HG02798 (cell line): ENCODE measurements at regions not wholly inside any gene's neighbourhood (a gene's known extent, or its start where the extent isn't known, plus 50 kb on each side); places are given as distances from the start of the nearest gene placed in this dataset.

ENCODE experiments used
- ATAC-seq: cut with Tn5 transposase; IDR thresholded peaks from one replicate; pipeline ENCODE4 v1.9.1; 2021; ENCODE audit warnings: mild to moderate bottlenecking; ENCODE audit not compliant: unreplicated experiment, poor library complexity

DNA sequence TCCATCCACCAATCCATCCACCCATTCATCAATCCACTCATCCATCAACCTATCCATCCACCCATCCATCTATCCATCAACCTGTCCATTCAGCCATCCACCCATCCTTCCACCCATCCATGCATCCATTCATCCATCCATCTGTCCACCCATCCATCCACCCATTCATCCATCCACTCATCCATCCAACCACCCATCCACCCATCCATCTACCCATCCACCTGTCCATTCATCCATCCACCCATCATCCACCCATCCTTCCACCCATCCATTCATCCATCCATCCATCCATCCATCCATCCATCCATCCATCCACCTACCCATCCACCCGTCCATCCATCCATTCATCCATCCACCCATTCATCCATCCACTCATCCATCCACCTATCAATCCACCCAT, 195.8 kb downstream of the NXNL2 start:
- no peak for ATAC-seq

- ATAC-seq = no peak
Measured at GRCh38 chr9:88732128-88732527, 197.2 kb downstream of the NXNL2 start.

DNA sequence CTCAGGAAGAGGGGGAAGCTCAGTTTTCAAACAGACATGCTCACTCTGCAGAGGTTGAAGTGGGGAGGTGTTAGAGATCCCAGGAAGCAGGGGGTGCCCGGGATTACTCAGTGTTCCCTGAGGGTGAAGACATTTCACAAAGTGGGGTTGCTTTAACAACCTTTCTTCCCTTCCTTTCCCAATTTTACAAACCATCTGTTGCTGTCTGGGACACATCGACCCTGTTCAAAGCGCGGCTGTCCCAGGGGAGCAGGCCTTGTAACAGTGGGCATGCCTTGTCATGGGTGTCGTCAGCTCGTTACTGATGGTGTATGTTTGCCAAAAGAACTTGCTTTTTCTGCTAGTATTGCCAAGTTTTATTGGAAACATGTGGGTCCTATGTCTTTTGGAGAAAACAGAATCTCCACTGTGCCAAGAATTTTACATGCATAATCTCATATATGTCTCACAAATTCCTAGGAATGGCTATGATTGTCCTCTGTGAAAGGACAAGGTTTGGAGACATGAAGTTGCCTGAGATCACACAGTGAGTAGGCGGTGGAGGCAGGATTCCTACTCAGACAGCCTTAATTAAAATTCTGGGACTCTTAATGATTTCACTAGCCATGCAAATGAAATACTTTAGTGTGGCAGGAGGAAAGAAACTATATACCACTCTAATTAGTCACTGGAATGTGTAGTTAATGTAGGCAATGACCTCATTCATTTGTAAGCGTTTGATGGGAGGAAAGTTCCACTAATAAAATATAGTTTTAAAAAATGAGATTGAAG, 198.9 kb downstream of the NXNL2 start:
- ATAC-seq = no peak

GRCh38 chr9:88734527-88734926, 199.5 kb downstream of the NXNL2 start:
- no peak for ATAC-seq

DNA sequence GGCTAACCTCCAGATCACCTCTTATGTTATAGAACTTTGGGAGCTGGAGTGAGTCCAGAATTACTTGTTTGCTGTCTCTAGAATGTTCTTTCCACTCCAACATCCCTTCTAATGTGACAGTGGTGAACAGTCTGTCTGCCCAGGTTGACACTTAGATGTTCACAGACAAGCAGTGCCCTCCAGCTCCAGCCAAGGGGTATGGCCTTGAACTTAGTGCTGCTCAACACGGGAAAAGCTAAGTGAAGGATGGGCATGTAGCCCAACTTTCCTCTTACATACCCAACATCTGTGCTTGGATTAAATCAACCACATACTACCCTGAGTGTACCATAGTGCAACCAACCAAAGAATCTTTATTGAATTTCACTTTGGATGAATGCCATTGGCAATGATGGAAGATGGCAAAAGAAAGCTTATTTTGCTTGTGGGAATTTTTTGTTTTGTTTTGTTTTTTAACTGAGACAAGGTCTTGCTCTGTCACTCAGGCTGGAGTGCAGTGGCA, 201.2 kb downstream of the NXNL2 start:
- no peak for ATAC-seq

DNA sequence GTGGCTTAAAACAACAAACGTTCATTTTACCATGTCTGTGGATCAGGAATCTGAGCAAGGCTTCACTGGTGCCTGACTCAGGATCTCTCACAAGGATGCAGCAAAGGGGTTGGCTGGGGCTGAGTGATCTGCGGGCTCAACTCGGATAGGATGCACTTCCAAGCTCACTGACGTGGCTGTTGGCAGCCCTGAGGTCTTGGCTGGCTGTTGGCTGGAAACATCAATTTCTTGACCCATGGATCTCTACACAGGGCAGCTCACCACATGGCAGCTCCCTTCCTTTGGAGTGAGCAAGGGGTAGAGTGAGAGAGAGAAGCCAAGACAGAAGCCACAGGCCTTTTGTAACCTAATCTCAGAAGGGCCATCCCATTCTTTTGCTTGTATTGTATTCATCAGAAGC, 202.1 kb downstream of the NXNL2 start:
- no peak for ATAC-seq

DNA sequence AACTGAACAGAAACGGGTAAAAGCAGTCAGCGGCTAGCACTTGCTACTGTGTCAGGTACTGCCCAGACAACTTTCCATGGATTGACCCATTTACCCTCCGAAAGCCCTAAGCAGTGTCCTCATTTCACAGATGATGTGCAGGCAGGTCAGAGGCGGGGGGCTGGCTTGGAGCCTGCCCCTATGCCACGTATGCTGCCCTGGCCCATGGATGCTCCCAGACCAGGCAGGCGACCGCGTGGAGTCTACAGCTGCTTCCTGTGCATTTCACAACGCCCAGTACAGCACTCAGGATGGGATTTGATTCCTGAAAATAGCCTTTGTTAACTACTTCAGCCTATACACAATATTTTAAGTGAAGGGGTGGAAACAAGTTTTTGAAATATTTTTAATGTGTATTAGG, 202.9 kb downstream of the NXNL2 start:
- ATAC-seq = no peak

- ATAC-seq = no peak
Measured at GRCh38 chr9:88738709-88739108, 203.7 kb downstream of the NXNL2 start.

- ATAC-seq = no peak
Measured at GRCh38 chr9:88739373-88739772, 204.4 kb downstream of the NXNL2 start.

- ATAC-seq = no peak
Measured at GRCh38 chr9:88740844-88741243, 205.9 kb downstream of the NXNL2 start.

DNA sequence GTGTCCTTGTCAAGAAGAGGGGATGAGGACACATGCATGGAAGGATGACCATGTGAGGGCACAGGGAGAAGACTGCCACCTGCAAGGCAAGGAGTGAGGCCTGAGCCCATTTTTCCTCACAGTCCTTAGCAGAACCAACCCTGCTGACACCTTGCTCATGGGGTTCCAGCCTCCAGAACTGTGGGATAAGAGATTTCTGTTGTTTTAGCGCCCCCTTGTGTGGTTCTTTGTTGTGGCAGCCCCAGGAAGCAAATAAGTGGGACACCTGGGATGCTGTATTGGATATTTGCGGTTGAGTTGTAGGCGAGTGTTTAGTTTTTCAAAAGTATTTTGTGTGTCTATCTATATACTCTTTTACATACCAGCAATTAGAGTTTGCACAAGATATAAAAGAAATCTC, 206.4 kb downstream of the NXNL2 start:
- no peak for ATAC-seq

DNA sequence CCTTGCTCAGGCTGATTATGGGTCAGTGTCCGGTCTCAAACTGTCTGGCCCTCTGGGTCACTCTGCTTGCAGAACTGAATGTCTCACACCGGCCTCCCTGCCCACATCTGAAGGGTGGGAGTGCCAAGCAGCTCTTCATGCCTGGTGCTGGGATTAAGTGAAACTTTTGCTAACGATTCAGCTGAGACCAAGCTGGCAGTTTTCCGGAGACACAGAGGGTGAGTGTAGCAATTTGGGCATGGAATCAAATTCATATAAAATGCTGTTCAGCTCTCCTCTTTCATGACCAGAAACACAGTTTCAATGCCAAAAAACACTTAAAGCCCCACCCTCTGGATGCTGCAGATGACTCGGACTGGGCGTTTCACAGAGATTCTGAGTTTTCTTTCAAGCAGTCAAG, 207.5 kb downstream of the NXNL2 start:
- no peak for ATAC-seq

- no peak for ATAC-seq
Measured at GRCh38 chr9:88742905-88743304, 207.9 kb downstream of the NXNL2 start.

GRCh38 chr9:88745276-88746001, 210.5 kb downstream of the NXNL2 start:
- ATAC-seq = no peak

DNA sequence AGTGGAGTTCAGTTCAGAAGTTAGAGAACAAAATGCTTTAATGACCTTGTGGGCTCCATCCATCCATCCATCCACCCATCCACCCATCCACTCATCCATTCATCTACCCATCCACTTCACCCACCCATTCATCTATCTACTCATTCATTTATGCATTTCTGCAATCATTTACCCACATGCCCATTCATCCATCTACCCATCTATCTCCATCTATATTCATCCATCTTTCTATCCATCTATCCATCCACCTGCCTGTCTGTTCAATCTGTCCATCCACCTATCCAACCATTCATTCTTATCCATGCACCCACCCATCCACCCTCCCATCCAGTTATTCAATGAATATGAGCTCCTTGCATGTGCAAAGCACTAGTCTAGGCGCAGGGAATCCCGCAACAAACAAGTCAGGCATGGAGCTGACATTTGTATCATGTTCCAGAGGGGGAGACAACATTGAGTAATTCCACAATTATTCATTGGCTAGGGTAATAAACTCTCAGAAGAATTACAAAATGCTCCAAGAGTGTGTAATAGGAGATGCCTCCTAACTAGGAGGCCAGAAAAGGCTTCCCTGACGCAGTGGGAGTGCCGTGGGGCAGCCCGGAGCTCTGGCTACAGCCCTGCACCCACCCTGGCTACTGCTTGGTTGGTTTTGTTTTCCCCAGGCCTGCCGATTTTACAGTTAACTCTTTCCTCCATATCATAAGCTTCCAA, 211.2 kb downstream of the NXNL2 start:
- no peak for ATAC-seq

GRCh38 chr9:88746743-88747398, 211.9 kb downstream of the NXNL2 start:
- ATAC-seq = no peak

DNA sequence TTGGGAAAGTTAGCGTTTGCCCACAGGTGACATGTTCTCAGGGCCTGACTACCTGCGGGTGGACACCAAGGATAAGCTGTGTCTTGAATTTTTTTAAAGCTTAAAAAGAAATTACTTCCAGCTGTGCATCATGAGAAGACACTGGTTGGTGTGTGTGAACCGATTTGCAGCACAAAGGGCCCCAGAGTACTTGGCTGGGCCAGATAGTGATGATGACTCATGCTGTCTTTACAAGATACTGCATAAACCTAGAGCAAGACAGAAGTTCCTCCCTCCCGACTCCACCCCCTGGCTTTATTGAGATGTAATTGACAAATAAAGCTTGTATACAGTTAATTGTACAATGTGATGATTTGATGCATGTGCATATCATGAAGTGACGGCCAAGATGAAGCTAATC, 212.8 kb downstream of the NXNL2 start:
- ATAC-seq = no peak

DNA sequence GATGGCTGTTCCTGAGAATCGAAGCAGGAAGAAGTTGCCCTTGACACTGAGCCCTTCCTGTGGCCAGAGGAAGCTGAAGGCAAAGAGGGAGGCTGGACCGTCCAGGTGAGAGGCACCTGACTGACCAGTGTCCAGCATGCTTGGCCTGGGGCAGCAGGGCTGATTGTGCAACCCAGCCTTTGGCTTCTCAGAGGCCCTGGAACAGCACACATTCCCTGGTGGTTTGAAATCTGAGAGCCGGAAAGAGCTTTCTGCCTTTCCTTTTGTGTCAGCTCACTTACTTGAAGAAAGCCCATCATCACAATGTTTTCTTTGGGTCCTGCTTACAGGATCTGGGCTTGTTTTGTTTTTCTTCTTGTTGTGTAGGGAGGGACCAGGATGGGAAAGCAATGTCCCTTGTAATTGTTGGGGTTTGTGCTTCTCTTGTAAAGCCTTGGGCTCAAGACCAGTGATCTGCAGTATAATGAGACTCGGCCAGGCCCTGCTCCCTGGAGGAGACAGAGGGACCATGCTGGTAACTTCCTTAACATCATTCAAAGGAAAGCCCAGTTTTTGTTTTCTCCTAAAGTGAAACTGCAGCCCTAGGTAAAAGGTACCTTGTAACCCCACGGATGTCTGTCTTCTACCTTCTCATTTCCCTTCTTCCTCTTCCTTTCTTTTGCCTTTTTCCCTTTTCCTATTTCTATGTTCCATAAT, 213.7 kb downstream of the NXNL2 start:
- ATAC-seq = no peak

GRCh38 chr9:88749420-88749819, 214.4 kb downstream of the NXNL2 start:
- ATAC-seq = no peak

- no peak for ATAC-seq
Measured at GRCh38 chr9:88750832-88751360, 215.9 kb downstream of the NXNL2 start.
